Left renal cortex interstitium (tissue), 4 donors: ENCODE measurements at regions not wholly inside any gene's neighbourhood (a gene's known extent, or its start where the extent isn't known, plus 50 kb on each side); places are given as distances from the start of the nearest gene placed in this dataset.

Experiments used
- DNase-seq, 4 donors: peaks; one replicate each; pipeline ENCODE4 v3.0.0-alpha.2; 2013; ENCODE audit warnings: low read depth in 4 of 4, low spot score in 2 of 4, missing footprints in 1 of 4

DNA sequence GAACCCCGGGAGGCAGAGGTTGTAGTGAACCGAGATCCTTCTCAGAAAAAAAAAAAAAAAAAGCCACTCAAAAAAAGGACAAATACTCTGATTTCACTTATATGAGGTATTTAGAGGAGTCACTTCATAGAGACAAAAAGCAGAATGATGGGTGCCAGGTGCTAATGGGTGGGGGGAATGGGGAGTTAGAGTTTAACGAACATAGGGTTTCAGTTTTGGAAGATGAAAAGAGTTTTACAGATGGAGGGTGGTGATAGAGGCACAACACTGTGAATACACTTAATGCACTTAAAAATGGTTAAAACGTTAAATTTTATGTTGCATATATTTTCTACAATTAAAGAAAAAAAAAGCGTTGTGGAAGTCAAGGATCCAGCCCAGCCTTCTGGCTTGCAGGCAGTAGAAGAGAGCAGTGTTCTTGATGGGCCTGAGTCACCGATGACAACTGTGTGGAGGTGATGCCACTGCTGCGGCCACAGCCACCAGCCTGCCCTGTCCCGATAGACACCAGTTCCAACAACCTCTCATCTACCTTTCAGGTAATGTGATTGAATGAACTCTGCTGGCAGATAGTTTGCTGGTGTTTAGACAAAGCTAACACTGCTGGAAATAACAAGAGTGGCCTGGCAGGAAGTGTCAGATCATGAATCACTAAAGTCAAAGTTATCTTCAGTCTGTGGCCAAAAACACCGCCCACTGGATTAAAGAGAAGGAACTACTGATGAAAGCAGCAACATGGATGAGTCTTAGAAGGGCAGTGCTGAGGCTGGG is 49.9 kb upstream of the COX10 start:
- DNase-seq = no peak
